Left cardiac atrium (tissue), 4 donors: ENCODE measurements at regions not wholly inside any gene's neighbourhood (a gene's known extent, or its start where the extent isn't known, plus 50 kb on each side); places are given as distances from the start of the nearest gene placed in this dataset.
"Not testable (repeated sequence)": the region's sequence is repeated elsewhere in the genome, so short reads cannot be mapped to it uniquely, and the experiment has no call there.

ENCODE experiments used
- ATAC-seq, 2 donors: fragments of 200-7000 bp; cut with Tn5 transposase; one replicate each; pipeline ENCODE4 v1.9.1; 2020; ENCODE audit warnings: mild to moderate bottlenecking in 2 of 2, moderate library complexity in 2 of 2
- DNase-seq: peaks from one replicate; pipeline ENCODE4 v3.0.0-alpha.2; 2020
- intact Hi-C, 2 donors: fragments of 100-400 bp; cut with DNase I; formaldehyde crosslinking; loops; one replicate each; pipeline versions ENCODE4 v1.14.1 to v1.15.1; 2022 to 2023
- donor health status: DM: no; HTN: yes; CAD: no.
- donor health status: DM: no; HTN: yes; CAD: no; lungs with severe emphysema.
- donor health status: DM: yes; HTN: yes; CAD: no.
- donor health status: Dilated cardiomyopathy.

DNA sequence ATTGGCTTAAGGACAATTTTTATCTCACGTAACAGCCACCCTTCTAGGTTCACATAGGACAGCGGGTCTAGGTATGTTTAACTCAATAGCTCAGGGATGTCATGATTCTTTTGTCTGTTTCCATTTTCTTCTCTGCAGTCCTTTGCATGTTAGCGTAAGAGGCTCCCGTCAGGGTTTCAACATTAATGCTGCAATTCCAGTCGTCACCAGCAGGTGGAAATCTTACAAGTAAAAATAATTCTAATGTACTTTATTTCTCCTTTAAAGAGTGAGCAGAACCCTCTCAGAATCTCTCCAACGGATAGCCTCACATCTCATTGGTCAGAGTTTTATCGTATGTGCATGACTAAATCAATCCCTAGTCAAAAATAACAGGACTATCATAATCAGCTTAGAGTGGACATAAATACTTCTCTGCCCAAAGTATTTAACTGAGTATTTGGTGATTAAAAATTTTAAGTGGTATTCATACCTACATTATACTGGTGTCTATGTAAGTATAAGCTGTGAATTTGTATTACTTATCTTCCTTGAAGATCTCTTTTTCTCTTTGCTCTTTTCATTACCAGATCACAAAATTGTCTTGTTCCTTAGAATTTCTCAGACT, 487.2 kb upstream of the GCFC2 start:
- intact Hi-C loops = loop anchor here in 1 of 2 donors (5.0 kb wide), 1 partner anchor 404 kb away; no protein-coding TSS in a partner anchor
- peak; percentile 43 for DNase-seq
- ATAC-seq = no peak

DNA sequence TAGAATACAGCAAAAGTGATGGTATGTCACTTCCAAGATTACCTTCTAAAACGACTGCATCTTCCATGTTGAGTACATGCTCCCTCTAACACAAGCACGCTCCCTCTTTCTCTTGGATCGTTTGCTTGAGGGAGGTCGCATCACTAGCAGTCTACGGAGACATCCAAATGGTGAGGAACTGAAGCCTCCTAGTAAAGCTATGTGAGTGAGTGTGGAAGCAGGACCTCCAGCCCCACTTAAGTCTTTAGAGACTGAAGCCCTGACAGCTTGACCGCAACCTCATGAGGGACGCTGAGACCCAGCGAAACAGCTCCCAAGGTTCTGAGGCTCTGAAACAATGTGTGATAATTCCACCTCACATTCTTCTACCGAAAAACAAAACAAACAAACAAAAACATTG, 486.7 kb upstream of the GCFC2 start:
- ATAC-seq = no peak
- no peak for DNase-seq
- intact Hi-C loops = loop anchor here in 1 of 2 donors (5.0 kb wide), 1 partner anchor 405 kb away; no protein-coding TSS in a partner anchor

DNA sequence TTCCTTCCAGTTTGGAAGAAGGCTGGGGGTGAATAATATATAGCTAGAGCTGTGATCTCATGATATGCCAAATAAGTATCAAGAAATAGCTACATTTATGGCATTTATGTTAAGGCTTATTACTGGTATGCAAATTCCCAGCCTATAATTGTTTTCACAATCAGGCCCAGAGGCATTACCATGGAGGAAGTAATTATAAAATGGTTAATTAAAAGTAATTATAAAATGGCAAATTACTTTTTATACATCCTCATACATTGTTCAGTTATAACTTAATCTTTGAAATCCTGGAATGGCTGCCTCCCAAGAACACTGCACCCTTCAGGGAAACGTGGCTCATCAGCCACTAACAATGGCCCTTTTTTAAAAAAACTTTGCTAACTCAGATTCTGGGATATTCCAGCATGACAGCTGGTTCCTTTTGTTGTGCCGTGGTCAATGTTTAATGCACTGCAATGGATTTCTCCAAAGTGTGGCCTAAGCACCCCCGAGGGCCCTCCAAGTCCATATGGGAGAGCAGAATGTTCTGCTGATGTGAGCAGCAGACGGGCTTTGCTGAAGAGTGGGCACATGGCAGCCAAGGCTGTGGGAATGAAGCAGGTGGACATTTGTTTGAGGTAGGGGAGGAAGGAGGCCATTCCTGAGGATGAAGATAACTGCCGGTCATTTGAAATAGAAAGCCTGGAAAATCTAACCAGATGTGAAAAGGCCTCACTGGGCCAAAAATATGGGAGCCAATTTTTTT, 483.5 kb upstream of the GCFC2 start:
- no peak for DNase-seq
- no peak for ATAC-seq
- intact Hi-C loops = no loop called here

DNA sequence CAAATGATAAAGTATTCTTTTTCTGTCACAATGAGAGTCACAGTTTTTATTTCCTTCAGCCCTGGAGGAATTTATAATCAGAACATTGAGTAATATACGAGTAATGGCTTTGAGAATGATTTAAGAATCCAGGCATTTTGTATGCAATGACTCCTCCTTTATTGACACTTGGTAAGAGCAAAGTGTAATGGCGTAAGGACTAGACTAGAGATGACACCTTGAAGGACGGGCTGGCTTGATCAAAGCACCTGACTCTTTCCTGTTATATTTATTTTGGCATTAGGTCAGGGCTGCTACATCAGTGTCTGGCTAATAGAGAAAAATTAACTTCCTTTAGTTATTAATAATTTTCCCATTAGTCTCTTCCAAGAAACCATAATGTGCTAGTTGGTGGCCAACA, 482.4 kb upstream of the GCFC2 start:
- DNase-seq (no peak), ATAC-seq (no peak)
- intact Hi-C loops = no loop called here

DNA sequence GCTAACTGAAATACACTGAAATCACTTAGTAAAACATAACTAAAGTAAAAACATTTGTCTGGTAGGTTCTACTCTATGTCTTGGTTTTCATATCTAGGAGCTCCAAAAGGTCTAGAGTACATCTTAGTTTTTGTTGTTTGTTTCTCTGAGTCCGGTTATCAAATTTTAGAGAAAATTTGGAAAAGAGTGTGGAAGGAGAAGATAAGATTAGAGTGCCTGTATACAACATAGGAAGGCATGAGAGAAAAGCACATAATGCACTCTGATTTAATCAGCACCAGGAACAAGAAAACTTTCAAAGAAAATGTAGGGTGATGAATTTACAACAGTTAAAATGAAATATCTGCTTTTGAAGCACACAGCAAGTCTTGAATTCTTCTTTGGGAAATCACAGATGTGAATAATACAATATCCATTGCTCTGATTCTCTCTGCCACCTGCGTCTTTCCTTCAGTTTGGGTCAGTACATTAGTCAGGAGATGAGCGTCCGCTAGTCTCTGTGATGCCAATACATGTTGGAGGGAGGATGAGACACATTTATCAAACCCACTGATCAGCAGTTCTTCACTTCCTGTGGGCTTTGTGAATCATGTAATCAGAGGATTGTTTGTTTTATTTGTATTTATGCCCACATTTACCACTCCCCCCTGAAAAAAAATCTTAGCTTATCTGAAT, 477.8 kb upstream of the GCFC2 start:
- DNase-seq (no peak), ATAC-seq (no peak)
- intact Hi-C loops = no loop called here

DNA sequence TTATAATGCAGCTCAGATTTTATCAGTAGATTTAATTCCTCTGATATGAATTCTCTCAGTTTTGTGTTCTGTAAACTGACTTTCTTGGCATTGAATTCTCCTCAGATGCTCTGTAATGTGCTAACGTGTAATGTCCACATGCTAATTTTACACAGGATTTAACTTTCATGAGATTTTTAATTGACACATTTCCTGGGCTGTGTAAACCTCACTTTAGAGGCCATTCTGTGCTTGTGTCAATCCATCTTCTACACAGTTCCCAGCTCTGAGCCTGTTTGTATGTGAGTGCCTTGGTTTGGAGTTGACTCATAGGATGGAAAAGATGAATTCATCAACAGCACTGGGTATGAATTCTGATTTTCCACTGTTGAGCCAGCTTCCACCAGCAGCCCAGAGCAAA, 476.7 kb upstream of the GCFC2 start:
- ATAC-seq (no peak), DNase-seq (no peak)
- intact Hi-C loops = no loop called here

DNA sequence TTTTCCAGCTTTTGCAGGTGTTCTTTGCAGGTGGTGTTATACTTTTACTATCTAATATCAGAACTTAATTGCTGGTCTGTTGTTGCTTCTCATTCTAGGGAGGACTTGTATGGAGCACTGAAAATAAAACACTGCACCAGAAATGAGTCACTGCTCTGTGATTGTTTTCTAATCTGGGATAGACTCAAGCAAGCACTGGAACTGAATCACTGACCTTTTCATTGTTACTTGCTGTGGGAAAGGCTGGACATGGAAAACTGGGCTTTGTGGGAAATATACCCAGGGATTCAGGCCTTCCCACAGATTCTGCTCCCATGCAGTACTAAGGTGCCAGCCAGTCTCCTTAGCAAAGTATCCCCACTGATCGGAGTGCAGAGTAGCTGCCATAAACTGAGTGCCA, 470.0 kb upstream of the GCFC2 start:
- DNase-seq (no peak), ATAC-seq (no peak)
- intact Hi-C loops = no loop called here

DNA sequence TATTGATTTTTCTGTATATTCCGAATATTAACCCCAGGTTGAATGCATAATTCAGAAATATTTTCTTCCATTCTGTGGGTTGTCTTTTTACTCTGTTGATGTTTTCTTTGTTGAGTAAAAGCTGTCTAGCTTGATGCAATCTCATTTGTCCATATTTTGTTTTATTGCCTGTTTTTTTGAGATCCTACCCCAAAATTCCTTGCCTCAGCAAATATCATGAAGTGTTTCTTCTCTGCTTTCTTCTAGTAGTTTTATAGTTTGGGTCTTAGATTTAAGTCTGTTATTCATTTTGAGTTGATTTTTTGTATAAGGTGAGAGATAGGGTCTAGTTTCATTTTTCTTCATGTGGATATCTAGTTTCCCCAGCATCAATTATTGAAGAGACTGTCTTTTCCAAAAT, 467.9 kb upstream of the GCFC2 start:
- intact Hi-C loops = no loop called here
- no peak for ATAC-seq
- no peak for DNase-seq

DNA sequence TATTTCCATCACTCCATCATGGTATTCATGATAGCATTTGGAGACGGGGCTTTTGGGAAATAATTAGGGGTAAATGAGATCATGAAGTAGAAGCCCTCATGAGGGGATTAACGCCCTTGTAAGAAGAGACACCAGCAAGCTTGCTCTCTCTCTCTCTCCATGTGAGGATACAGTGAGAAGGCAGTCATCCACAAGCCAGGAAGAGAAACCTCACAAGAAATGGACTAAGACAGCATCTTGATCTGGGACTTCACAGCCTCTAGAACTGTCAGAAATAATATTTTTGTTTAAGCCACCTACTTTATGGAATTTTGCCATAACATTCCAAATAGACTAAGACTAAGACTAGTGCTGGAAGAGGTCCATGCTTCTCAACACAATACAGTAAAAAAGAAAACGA, 464.6 kb upstream of the GCFC2 start:
- intact Hi-C loops = no loop called here

DNA sequence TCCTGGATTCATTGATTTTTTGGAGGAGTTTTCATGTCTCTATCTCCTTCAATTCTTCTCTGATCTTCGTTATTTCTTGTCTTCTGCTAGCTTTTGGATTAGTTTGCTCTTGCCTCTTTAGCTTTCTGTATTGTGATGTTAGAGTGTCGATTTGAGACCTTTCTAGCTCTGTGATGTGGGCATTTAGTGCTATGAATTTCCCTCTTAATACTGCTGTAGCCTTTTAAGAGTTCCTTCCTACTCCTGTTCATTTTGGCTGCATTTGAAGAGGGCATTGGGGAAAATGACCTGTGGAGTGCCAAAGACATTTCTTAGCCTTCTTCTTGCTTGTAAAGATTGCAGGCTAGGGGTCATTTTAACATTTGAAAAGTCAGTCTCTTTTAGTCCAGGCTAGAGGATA, 463.8 kb upstream of the GCFC2 start:
- intact Hi-C loops = no loop called here
- DNase-seq (no peak), ATAC-seq (no peak)

More for the DNA sequence above, 464.6 kb upstream of the GCFC2 start:
- DNase-seq (no peak), ATAC-seq (no peak)

DNA sequence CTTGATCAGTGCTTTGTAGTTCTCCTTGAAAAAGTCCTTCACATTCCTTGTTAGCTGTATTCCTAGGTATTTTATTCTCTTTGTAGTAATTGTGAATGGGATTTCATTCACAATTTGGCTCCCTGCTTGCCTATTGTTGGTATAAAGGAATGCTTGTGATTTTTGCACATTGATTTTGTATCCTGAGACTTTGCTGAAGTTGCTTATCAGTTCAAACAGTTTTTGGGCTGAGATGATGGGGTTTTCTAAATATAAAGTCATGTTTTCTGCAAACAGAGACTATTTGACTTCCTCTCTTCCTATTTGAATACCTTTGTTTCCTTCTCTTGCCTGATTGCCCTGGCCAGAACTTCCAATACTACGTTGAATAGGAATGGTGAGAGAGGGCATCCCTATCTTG, 462.5 kb upstream of the GCFC2 start:
- ATAC-seq, DNase-seq, intact Hi-C loops: not testable (repeated sequence)

DNA sequence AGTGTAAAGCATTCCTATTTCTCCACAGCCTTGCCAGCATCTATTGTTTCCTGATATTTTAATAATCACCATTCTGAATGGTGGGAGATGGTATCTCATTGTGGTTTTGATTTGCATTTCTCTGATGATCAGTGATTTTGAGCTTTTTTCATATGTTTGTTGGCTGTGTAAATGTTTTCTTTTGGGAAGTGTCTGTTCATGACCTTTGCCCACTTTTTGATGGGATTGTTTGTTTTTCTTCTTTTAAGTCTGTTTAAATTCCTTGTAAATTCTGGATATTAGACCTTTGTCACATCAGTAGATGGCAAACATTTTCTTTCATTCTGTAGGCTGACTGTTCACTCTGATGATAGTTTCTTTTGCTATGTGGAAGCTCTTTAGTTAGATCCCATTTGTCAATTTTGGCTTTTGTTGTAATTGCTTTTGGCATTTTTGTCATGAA, 461.5 kb upstream of the GCFC2 start:
- DNase-seq, intact Hi-C loops, ATAC-seq: not testable (repeated sequence)

DNA sequence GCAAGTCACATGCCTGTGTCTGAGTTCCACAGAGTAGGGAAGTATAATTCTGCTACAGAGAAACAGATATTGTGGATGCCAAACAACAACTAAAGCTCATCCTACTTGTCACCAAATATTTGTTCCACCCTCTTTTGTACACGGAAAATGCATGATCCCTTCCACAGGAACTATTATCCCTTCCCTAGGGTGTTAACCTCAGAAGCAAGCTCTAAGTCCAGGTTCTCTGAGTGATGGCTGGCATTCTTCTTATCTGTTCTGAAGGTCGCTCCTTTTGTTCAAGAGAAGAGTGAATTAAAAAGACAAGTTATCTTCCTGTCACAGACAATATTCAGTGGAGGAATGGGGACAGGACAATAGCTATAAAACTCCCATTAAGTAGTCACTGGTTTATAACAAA, 460.1 kb upstream of the GCFC2 start:
- intact Hi-C loops = no loop called here
- ATAC-seq (no peak), DNase-seq (no peak)

DNA sequence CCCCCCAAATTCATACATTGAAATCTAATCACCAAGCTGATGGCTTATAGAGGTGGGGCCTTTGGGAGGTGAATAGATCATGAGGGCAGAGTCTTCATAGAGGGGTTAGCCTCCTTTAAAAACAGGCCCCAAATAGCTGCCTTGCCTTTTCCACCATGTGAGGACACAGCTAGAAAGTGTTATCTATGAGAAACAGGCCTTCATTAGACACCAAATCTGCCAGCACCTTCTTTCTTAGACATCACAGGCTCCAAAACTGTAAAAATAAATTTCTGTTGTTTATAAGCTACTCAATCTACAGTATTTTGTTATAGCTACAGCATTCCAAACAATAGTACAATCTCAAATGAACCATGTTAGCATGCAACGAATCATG, 459.3 kb upstream of the GCFC2 start:
- ATAC-seq = no peak
- intact Hi-C loops = no loop called here

DNA sequence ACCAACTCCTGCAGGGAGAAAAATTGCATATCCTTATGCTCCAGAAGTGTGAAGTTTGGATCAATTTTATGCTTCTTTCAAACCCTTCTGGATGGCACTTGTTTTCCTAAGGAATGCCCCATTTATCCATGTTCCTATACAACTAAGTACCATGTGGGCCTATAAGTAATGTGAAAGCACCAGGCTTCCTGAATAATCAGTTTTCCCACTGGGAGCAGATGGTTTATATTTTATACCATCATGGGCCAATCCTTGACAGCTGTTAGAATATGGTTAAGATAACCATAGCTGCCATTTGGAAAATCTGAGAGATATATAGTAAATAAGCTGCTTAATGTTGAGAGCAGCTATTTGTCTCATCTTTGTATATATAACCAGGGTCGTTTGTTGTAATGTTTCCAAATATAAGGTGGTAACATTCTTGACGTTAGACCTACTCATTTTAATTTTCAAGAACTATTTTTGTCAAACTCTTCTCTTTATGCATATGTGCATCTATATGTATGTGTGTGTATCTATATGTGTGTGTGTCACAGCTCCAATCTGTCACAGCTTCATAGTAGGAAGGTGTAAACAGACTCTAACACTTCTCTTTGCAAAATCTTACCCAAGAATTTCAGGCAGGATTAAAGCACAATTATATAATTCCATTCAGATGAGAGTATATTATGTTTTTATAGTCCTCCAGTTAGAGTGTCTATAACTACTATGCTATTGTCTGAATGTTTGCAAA, 458.7 kb upstream of the GCFC2 start:
- intact Hi-C loops = no loop called here
- DNase-seq (no peak), ATAC-seq (no peak)

More for the DNA sequence above, 459.3 kb upstream of the GCFC2 start:
- no peak for DNase-seq

DNA sequence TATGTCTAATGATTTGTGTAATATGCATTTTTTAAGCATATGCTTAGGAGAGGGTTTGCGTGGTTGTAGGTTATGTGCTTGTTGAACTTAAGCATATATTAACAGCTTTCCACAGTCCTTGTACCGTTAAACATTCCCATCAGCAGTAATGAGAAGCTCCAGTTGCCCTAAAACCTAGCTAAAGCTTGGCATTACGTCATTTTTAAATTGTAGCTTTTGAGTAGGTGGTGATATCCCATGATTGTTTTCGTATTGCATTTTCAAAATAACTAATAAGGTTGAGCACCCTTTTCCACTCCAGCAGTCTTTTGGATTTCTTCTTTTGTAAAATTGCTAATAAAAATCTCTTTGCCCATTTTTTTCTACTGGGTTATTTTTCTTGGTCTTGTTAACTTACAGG, 453.1 kb upstream of the GCFC2 start:
- no peak for ATAC-seq
- intact Hi-C loops = no loop called here
- no peak for DNase-seq

DNA sequence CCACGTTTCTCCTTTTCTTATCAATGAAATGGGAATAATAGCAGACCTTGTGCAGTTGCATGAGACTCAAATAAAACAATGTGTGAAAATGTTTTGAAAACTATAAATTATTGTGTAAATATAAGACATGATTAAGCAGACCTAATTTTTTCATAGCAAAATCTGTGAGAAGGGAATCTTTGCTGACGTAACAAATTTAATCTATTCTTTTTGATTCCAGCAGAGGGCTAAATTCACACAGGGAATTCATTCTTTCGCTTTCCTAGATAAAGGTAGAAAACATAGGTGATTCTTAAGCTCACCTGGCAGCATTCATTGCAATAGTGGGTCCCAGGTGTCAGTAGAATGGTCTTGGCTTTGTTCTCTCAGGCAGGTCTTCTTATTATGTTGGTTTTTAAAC, 450.0 kb upstream of the GCFC2 start:
- DNase-seq = no peak
- no peak for ATAC-seq
- intact Hi-C loops = no loop called here

DNA sequence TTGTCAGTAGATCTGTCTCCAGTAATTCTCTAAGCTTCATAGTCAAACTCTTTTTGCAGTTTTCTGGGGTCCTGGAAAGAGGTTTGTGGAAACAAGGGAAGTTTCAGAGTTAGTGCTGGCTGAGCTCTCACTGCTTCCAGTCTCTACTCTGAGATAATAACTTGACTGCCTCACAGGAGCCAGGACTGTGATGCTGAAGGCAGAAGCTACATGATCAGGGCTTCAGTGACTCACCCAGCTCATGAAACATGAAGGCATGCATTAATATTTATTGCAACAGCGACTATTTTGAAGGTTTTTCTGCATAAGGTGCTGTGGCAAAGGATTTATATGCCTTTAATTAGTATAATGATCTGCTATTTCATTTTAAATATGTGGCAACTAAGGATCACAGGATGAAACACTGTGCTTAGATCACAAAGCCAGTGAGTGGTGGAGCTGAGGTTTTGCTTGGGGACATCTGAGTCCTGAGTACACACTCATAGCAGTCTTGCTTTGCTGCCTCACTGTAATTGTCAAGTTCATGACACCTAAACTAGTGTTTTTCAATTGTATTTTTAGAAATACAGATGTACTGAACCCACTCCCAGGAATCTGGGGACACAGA, 448.4 kb upstream of the GCFC2 start:
- ATAC-seq = no peak

DNA sequence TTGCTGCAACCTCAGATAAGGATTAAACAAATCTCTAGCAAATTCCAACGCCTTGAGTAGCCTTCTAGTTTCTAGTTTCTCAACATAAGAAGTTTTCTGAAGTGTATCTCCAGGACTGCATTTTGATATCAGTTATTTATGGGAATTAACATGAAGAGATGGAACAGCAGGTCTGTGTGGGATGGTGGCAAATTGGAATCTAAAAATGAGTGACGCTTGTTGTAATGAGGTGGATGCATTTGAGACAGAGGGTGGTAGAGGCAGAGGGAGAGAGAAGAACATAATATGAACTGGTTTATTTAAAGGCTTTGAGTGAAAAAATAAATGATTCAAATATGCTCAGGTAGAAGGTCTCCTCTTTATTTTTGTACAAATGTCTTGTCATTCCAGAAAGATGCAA, 446.8 kb upstream of the GCFC2 start:
- intact Hi-C loops = no loop called here
- ATAC-seq = no peak
- DNase-seq = no peak

More for the DNA sequence above, 448.4 kb upstream of the GCFC2 start:
- no peak for DNase-seq
- intact Hi-C loops = no loop called here
